Mesothelial cell of epicardium (in vitro differentiated cells): ENCODE measurements at regions not wholly inside any gene's neighbourhood (a gene's known extent, or its start where the extent isn't known, plus 50 kb on each side); places are given as distances from the start of the nearest gene placed in this dataset.

Experiments
- DNase-seq, 2 experiments: peaks; one replicate each; pipeline ENCODE4 v3.0.0; 2021; ENCODE audit warnings: low spot score in 2 of 2; ENCODE audit not compliant: unreplicated experiment in 2 of 2
- H3K27ac Mint-ChIP-seq: 2 replicates; pipeline ENCODE4 v1.8.0; 2021; ENCODE audit warnings: mixed read lengths
- H3K27me3 Mint-ChIP-seq: 2 replicates; pipeline ENCODE4 v1.8.0; 2021; ENCODE audit warnings: low read depth, mixed read lengths
- H3K36me3 Mint-ChIP-seq: 2 replicates; pipeline ENCODE4 v1.8.0; 2021; ENCODE audit warnings: mixed read lengths
- H3K4me1 Mint-ChIP-seq: 2 replicates; pipeline ENCODE4 v1.8.0; 2021; ENCODE audit warnings: mixed read lengths
- H3K4me3 Mint-ChIP-seq: 2 replicates; pipeline ENCODE4 v1.8.0; 2021; ENCODE audit warnings: mild to moderate bottlenecking, moderate library complexity, mixed read lengths
- H3K9me3 Mint-ChIP-seq: 2 replicates; pipeline ENCODE4 v1.8.0; 2021; ENCODE audit warnings: mixed read lengths
- TF ChIP-seq, protein P1 (sequence below): fragments of 200-600 bp; sonication (generic); IDR thresholded peaks from one replicate; pipeline ENCODE4 v1.5.0; 2021; ENCODE audit warnings: antibody characterized with exemption; ENCODE audit not compliant: unreplicated experiment

DNA sequence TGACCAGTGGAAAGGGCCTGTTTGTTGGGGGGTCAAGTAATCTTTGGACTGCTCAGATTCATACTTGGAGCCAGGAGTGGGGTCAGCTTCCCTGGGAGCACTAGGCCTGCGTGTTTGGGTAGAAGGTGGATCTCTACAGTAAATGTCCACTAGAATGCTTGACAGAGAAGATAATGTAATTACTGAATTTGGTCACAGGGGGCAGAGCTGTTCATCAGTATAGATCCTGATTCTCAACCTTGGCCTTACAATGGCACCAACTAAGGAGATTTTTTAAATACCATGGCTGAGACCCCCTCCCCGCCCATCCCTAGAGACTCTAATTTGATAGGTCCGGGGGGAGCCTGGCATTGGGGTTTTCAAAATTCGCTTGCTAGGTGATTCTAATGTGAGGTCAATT lies 217.5 kb upstream of the PLXNA2 start:
- no peak overlapping the region for H3K27ac Mint-ChIP-seq
- no peaks in the 10 kb centered on the region for H3K27me3 Mint-ChIP-seq
- H3K36me3 Mint-ChIP-seq, result no peaks in the 10 kb centered on the region
- no peak overlapping the region for H3K4me3 Mint-ChIP-seq
- TF ChIP-seq, protein P1, sequence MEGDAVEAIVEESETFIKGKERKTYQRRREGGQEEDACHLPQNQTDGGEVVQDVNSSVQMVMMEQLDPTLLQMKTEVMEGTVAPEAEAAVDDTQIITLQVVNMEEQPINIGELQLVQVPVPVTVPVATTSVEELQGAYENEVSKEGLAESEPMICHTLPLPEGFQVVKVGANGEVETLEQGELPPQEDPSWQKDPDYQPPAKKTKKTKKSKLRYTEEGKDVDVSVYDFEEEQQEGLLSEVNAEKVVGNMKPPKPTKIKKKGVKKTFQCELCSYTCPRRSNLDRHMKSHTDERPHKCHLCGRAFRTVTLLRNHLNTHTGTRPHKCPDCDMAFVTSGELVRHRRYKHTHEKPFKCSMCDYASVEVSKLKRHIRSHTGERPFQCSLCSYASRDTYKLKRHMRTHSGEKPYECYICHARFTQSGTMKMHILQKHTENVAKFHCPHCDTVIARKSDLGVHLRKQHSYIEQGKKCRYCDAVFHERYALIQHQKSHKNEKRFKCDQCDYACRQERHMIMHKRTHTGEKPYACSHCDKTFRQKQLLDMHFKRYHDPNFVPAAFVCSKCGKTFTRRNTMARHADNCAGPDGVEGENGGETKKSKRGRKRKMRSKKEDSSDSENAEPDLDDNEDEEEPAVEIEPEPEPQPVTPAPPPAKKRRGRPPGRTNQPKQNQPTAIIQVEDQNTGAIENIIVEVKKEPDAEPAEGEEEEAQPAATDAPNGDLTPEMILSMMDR, result peak; percentile 24
- no peak for DNase-seq
- H3K4me1 Mint-ChIP-seq, result peaks cover 7% of the 10 kb centered on the region
- no peaks in the 10 kb centered on the region for H3K9me3 Mint-ChIP-seq

DNA sequence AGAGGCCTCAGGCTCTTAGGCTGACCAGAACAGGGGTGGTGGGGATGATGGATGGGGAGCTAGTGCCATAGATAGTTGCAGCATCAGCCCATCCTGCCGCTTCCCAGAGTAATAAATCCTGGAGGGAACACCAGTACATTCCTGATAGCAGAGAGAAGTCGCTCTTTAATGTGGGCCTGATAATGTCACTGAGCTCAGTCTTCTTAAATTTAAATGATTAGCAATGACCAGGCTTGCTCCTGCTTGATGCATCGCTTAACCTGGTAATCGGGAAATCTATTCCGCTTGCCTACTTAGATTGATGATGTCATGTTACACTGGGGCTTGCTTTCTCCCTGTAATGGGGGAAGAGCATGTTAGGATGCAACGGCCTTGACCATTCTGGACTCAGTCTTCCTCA lies 218.6 kb upstream of the PLXNA2 start:
- Mint-ChIP-seq H3K4me3 (no peak overlapping the region), H3K27ac (no peak overlapping the region), H3K27me3 (no peaks in the 10 kb centered on the region), H3K9me3 (no peaks in the 10 kb centered on the region), H3K4me1 (peaks cover 10% of the 10 kb centered on the region), H3K36me3 (no peaks in the 10 kb centered on the region)
- TF ChIP-seq, protein P1, result no peak
- no peak for DNase-seq

DNA sequence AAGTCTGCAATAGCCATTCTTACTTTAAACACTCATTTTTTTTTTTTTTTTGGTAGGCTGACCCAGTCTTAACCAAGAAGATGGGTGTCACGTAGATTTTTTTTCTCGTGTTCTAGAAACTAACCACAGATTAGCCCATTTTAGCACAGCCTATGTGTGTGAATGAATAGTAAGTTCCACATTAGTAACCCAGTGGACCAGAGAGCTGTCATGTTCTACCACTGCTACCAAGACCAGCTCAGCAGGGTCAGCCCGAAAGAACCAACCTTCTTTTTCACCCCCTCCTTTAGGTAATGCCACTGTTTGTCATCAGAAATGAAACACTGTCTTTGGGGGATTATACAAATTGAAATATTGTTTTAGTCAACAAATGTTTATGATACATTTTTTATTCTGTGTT lies 221.1 kb upstream of the PLXNA2 start:
- H3K9me3 Mint-ChIP-seq, result no peaks in the 10 kb centered on the region
- H3K4me3 Mint-ChIP-seq, result no peak overlapping the region
- H3K27ac Mint-ChIP-seq, result no peak overlapping the region
- no peaks in the 10 kb centered on the region for H3K36me3 Mint-ChIP-seq
- no peaks in the 10 kb centered on the region for H3K27me3 Mint-ChIP-seq
- TF ChIP-seq, protein P1, result no peak
- H3K4me1 Mint-ChIP-seq, result peaks cover 14% of the 10 kb centered on the region
- DNase-seq, result no peak

DNA sequence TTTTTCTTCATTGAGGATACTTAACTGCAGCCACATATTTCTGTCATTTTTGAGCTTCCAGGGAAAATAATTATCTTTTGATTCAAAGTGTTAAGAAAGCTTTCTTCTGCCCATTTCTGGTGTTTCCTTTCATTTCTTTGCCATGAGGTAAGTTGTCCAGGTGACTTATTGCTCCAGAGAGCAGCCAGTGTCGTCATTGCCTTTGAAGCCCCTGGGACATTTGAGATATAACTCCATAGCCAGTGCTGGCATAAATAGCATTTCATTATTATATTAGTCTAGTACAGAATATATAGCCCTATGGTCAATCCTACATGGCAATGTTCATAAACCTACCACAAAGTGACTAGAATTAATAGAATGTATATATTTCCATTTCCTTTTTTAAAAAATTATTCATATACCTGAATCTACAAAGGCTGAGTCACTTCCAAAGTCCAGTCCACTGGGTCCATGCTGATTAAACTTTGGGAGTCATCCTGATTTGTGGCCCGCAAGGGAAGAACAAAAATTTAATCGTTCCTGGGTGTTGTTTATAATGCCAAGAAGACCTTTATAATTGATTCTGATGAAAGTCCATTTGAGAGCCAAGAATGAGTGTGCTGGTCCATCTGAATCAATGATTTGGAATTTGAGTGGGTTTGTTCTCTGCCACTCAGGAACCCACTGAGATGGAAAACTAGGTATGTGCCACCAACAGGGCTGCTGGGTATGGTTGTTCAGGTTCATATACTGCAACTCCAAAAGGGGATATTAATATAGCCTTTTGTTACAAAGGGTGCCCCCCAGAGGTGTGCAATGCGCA lies 221.8 kb upstream of the PLXNA2 start:
- Mint-ChIP-seq H3K27me3 (no peaks in the 10 kb centered on the region), H3K4me1 (peaks cover 14% of the 10 kb centered on the region), H3K9me3 (no peaks in the 10 kb centered on the region), H3K27ac (no peak overlapping the region), H3K36me3 (no peaks in the 10 kb centered on the region), H3K4me3 (no peak overlapping the region)
- no peak for DNase-seq
- TF ChIP-seq, protein P1, result no peak

DNA sequence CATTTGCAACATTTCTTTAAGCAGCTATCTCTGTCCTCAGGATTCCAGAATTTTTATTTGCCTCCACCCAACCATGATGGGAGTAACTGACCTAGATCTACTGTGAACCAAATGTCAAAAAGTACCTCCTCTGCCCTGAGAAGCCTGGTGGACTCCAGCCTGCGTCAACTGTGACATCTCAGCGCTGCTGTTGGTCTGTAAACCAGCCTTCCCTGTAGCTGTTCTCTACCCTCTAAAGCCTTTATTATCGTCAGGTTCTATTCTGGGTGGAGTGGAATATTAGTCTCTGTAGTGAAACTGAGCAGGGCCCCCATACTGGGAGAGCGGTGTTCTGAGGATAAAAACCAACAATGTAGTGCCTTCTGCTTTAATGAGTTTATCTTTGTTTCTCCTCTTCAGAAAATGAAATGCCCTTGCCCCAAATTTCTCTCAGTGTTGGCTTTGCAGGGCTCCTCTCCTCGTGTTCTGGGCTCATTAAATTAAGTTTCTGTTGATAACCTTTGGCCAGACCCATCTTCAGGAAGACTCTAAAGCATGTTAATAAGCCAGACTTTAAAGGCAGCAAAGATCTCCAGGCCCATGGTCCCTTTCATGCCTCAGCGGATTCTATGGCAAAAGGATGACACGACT lies 223.1 kb upstream of the PLXNA2 start:
- H3K4me3 Mint-ChIP-seq, result no peak overlapping the region
- no peaks in the 10 kb centered on the region for H3K27me3 Mint-ChIP-seq
- H3K4me1 Mint-ChIP-seq, result peaks cover 14% of the 10 kb centered on the region
- no peaks in the 10 kb centered on the region for H3K36me3 Mint-ChIP-seq
- TF ChIP-seq, protein P1, result no peak
- no peak for DNase-seq
- H3K27ac Mint-ChIP-seq, result no peak overlapping the region
- H3K9me3 Mint-ChIP-seq, result no peaks in the 10 kb centered on the region
